ENCODE measurements at regions not wholly inside any gene's neighbourhood (a gene's known extent, or its start where the extent isn't known, plus 50 kb on each side); places are given as distances from the start of the nearest gene placed in this dataset.
"Not testable (repeated sequence)": the region's sequence is repeated elsewhere in the genome, so short reads cannot be mapped to it uniquely, and the experiment has no call there.

DNA sequence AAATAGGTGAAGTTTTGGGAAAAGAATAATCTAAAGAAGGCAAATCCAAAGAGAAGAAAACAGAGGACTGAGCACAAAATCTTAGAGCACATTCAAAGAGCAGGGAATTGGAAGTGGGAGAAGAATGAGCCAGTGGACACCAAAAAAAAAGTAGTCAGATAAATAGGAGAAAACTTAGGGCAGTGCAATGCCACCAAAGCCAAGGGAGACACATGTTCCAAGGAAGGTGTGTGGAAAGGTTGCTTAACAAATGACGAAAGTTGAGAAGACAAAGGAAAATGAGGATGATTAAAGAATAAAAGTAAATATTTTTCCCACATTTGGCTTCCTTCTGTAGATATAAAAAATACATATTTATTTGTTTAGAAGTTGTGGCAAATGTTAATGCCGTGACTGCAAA lies 237.6 kb downstream of the TANC2 start:
- intact Hi-C loops (cut with DNase I), result no loop called here
- Histone ChIP-seq H3K27ac (replicated peaks in 1 of 4) (no peak overlapping the region), H3K4me1 (no peaks in the 10 kb centered on the region), H3K4me3 (no peak overlapping the region), H3K36me3 (peaks cover 0 to 3% (median 0%) of the 10 kb centered on the region in 4 donors), H3K27me3 (no peaks in the 10 kb centered on the region), H3K9me3 (peaks cover 0 to 8% (median 6%) of the 10 kb centered on the region in 4 donors)
- no peak for TF ChIP-seq POLR2A (IDR thresholded peaks at IDR 0.05; ENCODE audit: low read depth)
- TF ChIP-seq, protein P1, sequence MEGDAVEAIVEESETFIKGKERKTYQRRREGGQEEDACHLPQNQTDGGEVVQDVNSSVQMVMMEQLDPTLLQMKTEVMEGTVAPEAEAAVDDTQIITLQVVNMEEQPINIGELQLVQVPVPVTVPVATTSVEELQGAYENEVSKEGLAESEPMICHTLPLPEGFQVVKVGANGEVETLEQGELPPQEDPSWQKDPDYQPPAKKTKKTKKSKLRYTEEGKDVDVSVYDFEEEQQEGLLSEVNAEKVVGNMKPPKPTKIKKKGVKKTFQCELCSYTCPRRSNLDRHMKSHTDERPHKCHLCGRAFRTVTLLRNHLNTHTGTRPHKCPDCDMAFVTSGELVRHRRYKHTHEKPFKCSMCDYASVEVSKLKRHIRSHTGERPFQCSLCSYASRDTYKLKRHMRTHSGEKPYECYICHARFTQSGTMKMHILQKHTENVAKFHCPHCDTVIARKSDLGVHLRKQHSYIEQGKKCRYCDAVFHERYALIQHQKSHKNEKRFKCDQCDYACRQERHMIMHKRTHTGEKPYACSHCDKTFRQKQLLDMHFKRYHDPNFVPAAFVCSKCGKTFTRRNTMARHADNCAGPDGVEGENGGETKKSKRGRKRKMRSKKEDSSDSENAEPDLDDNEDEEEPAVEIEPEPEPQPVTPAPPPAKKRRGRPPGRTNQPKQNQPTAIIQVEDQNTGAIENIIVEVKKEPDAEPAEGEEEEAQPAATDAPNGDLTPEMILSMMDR (IDR thresholded peaks at IDR 0.05), result no peak
- TF ChIP-seq EP300 (IDR thresholded peaks at IDR 0.05), result no peak
- TF ChIP-seq POLR2AphosphoS5 (IDR thresholded peaks at IDR 0.05), result no peak
- 99% methylated on average over 2 of the region's 2 CpGs for WGBS
- DNase-seq (ENCODE audit: extremely low spot score), result no peak

DNA sequence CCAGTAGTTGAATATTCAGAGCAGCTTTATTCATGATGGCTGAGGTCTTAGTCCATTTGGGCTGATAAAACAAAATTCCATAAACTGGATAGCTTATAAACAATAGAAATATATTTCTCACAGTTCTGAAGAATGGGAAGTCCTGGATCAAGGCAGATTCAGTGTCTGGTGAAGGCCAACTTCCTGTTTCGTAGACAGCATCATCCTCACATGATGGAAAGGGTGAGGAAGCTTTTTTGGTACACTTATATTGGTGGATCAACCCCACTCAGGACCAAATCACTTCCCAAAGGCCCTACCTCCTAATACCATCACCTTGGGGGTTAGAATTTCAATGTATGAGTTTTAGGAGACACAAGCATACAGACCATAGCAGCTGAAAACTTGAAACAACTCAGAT lies 224.2 kb downstream of the CYB561 start:
- DNase-seq (ENCODE audit: extremely low spot score), result no peak
- no peak overlapping the region for H3K27ac ChIP-seq (replicated peaks in 1 of 4)
- H3K4me3 ChIP-seq, result no peak overlapping the region
- WGBS, result 71% methylated on average over 1 of the region's 1 CpG
- no peaks in the 10 kb centered on the region for H3K4me1 ChIP-seq
- intact Hi-C loops (cut with DNase I), result no loop called here
- no peaks in the 10 kb centered on the region for H3K36me3 ChIP-seq
- no peaks in the 10 kb centered on the region for H3K9me3 ChIP-seq
- no peaks in the 10 kb centered on the region for H3K27me3 ChIP-seq
- TF ChIP-seq POLR2A (IDR thresholded peaks at IDR 0.05; ENCODE audit: low read depth) (no peak), POLR2AphosphoS5 (IDR thresholded peaks at IDR 0.05) (no peak), EP300 (IDR thresholded peaks at IDR 0.05) (no peak)
- TF ChIP-seq, protein P1 (IDR thresholded peaks at IDR 0.05), result no peak

DNA sequence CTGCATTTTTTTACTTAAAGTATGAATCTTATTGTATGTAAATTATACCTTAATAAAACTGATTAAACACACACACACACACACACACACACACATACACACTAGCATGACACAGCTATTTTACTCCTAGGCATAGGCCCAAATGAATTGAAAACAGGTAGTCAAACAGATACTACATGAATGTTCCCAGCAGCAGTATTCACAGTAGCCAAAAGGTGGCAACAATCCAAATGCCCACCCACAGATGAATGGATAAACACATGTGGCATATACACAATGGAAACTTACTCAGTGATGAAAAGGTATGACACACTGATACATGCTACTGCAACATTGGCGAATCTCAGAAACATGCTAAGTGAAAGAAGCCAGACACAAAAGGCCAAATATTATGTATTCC lies 223.5 kb downstream of the CYB561 start:
- no peak for DNase-seq (ENCODE audit: extremely low spot score)
- Histone ChIP-seq H3K4me1 (no peaks in the 10 kb centered on the region), H3K9me3 (no peaks in the 10 kb centered on the region), H3K27me3 (no peaks in the 10 kb centered on the region), H3K27ac (replicated peaks in 1 of 4) (no peak overlapping the region), H3K36me3 (no peaks in the 10 kb centered on the region), H3K4me3 (no peak overlapping the region)
- 94% methylated on average over 1 of the region's 1 CpG for WGBS
- intact Hi-C loops (cut with DNase I), result no loop called here
- TF ChIP-seq POLR2A (IDR thresholded peaks at IDR 0.05; ENCODE audit: low read depth) (no peak), POLR2AphosphoS5 (IDR thresholded peaks at IDR 0.05) (no peak), EP300 (IDR thresholded peaks at IDR 0.05) (no peak)
- TF ChIP-seq, protein P1 (IDR thresholded peaks at IDR 0.05), result no peak

DNA sequence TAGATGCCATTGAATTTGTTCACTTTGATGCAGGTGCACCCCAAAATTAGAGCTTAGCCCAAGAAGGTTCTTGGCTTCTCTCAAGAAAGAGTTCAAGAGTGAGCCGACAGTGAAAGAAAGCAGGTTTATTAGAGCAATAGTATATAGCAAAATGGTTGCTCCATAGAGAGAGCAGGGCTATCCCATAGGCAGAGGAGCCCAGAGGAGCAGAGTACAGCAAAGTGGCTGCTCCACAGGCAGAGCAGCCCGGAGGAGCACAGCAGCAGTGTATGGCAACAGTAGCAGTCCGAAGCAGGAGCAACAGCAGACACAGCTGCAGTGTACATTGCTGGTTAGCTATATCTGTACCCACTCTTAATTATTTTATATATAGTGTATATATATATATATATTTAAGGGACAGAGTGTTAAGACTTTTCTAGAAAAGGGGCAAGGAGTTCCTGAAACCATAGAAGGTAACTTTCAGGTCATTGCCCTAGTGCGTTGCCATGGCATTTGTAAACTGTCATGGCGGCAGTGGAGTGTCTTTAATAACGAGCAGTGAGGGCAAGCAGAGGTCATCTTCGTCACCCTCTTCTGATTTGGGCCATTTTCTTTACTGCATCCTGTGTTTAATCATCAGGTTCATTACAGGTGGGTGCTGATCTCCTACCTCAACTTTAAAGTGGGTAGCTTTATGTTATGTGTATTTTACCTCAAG lies 222.7 kb downstream of the CYB561 start:
- WGBS, result 84% methylated on average over 7 of the region's 7 CpGs
- Histone ChIP-seq H3K27ac (replicated peaks in 1 of 4) (no peak overlapping the region), H3K27me3 (no peaks in the 10 kb centered on the region), H3K9me3 (no peaks in the 10 kb centered on the region), H3K36me3 (no peaks in the 10 kb centered on the region), H3K4me3 (no peak overlapping the region), H3K4me1 (no peaks in the 10 kb centered on the region)
- DNase-seq (ENCODE audit: extremely low spot score), result no peak
- TF ChIP-seq EP300 (IDR thresholded peaks at IDR 0.05) (no peak), POLR2AphosphoS5 (IDR thresholded peaks at IDR 0.05) (no peak), POLR2A (IDR thresholded peaks at IDR 0.05; ENCODE audit: low read depth) (no peak)
- TF ChIP-seq, protein P1 (IDR thresholded peaks at IDR 0.05), result no peak
- intact Hi-C loops (cut with DNase I), result no loop called here

DNA sequence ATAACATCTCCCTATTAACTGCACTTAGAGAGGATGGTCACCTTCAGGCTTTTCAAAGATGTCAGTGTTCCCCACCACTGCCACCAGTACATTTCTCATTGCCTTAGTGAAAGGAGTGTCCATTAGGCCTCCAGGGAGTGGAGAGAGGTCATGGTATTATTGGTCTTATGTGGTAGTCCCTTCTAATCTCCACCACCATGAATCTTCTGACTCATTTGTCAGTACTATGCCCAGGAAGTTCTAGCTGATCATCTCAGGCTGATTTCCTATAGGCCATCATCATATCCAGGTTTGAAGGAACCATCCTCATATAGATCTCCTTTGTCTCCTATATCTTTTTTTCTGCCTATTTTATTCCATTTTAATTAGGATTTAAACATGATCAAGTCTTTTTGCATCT lies 221.5 kb downstream of the CYB561 start:
- no peak overlapping the region for H3K27ac ChIP-seq (replicated peaks in 1 of 4)
- DNase-seq (ENCODE audit: extremely low spot score), result no peak
- no peak overlapping the region for H3K4me3 ChIP-seq
- no peaks in the 10 kb centered on the region for H3K27me3 ChIP-seq
- H3K4me1 ChIP-seq, result no peaks in the 10 kb centered on the region
- intact Hi-C loops (cut with DNase I), result no loop called here
- no peak for TF ChIP-seq EP300 (IDR thresholded peaks at IDR 0.05)
- TF ChIP-seq, protein P1 (IDR thresholded peaks at IDR 0.05), result no peak
- TF ChIP-seq POLR2A (IDR thresholded peaks at IDR 0.05; ENCODE audit: low read depth), result no peak
- no peak for TF ChIP-seq POLR2AphosphoS5 (IDR thresholded peaks at IDR 0.05)
- H3K9me3 ChIP-seq, result no peaks in the 10 kb centered on the region
- H3K36me3 ChIP-seq, result no peaks in the 10 kb centered on the region

DNA sequence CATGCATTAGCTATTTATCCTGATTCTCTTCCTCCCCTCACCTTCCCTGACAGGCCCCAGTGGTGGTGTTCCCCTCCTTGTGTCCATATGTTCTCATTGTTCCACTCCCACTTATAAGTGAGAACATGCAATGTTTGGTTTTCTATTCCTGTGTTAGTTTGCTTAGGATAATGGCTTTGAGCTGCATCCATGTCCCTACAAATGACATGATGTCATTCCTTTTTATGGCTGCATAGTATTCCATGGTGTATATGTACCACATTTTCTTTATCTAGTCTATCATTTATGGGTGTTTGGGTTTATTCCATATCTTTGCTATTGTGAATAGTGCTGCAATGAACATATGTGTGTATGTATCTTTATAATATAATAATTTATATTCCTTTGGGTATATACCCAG lies 219.4 kb downstream of the CYB561 start:
- H3K4me3 ChIP-seq; intact Hi-C loops (cut with DNase I); H3K4me1 ChIP-seq; H3K27ac ChIP-seq (replicated peaks in 1 of 4); DNase-seq (ENCODE audit: extremely low spot score); H3K27me3 ChIP-seq; H3K36me3 ChIP-seq: not testable (repeated sequence)
- H3K9me3 ChIP-seq, result peaks cover 0 to 15% (median 9%) of the 10 kb centered on the region in 4 donors

DNA sequence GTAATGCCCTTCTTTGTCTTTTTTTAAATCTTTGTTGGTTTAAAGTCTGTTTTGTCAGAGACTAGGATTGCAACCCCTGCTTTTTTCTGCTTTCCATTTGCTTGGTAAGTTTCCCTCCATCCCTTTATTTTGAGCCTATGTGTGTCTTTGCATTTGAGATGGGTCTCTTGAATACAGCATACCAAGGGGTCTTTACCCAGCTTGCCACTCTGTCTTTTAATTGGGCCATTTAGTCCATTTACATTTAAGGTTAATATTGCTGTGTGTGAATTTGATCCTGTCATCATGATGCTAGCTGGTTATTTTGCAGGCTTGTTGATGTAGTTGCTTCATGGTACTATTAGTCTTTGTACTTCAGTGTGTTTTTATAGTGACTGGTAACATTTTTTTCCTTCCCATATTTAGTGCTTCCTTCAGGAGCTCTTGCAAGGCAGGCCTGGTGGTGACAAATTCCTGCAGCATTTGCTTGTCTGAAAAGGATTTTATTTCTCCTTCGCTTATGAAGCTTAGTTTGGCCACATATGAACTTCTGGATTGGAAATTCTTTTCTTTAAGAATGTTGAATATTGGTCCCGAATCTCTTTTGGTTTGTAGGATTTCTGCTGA lies 215.0 kb downstream of the CYB561 start:
- intact Hi-C loops (cut with DNase I); H3K27me3 ChIP-seq; DNase-seq (ENCODE audit: extremely low spot score); H3K4me3 ChIP-seq; H3K36me3 ChIP-seq; H3K4me1 ChIP-seq; H3K27ac ChIP-seq (replicated peaks in 1 of 4): not testable (repeated sequence)
- H3K9me3 ChIP-seq, result peaks cover 0 to 17% (median 12%) of the 10 kb centered on the region in 4 donors
- WGBS, result 98% methylated on average over 2 of the region's 2 CpGs
